Ishikawa (cell line): ENCODE measurements at regions not wholly inside any gene's neighbourhood (a gene's known extent, or its start where the extent isn't known, plus 50 kb on each side); places are given as distances from the start of the nearest gene placed in this dataset.

Experiments
- CEBPB ChIP-seq: IDR thresholded peaks from 2 replicates; pipeline ENCODE4 v1.6.1; 2012
- CREB1 ChIP-seq: IDR thresholded peaks from 2 replicates; pipeline ENCODE4 v1.6.1; 2012; ENCODE audit warnings: low read depth
- EP300 ChIP-seq: IDR thresholded peaks from 2 replicates; pipeline ENCODE4 v1.6.1; 2012; ENCODE audit warnings: borderline replicate concordance
- FOXM1 ChIP-seq: IDR thresholded peaks from 2 replicates; pipeline ENCODE4 v1.6.1; 2012; ENCODE audit warnings: low read depth, borderline replicate concordance
- NFIC ChIP-seq: IDR thresholded peaks from 2 replicates; pipeline ENCODE4 v1.6.1; 2012
- TAF1 ChIP-seq: IDR thresholded peaks from 2 replicates; pipeline ENCODE4 v1.6.1; 2012; ENCODE audit warnings: low read depth, mild to moderate bottlenecking
- TEAD4 ChIP-seq: IDR thresholded peaks from 2 replicates; pipeline ENCODE4 v1.6.1; 2012
- YY1 ChIP-seq: IDR thresholded peaks from 2 replicates; pipeline ENCODE4 v1.6.1; 2012; ENCODE audit warnings: low read depth
- ZBTB7A ChIP-seq: IDR thresholded peaks from 2 replicates; pipeline ENCODE4 v1.6.1; 2012; ENCODE audit warnings: low read depth
- TF ChIP-seq, protein P1 (sequence below): IDR thresholded peaks from 2 replicates; pipeline ENCODE4 v1.6.1; 2012; ENCODE audit warnings: low read depth, mild to moderate bottlenecking
- TF ChIP-seq, protein P2 (sequence below): IDR thresholded peaks from 2 replicates; pipeline ENCODE4 v1.6.1; 2012
- TF ChIP-seq, protein P3 (sequence below): IDR thresholded peaks from 2 replicates; pipeline ENCODE4 v1.6.1; 2012

- TF ChIP-seq ZBTB7A (no peak), TAF1 (no peak), YY1 (no peak), TEAD4 (no peak), EP300 (no peak), CEBPB (no peak), FOXM1 (no peak), CREB1 (no peak), NFIC (no peak)
- TF ChIP-seq, protein P1, sequence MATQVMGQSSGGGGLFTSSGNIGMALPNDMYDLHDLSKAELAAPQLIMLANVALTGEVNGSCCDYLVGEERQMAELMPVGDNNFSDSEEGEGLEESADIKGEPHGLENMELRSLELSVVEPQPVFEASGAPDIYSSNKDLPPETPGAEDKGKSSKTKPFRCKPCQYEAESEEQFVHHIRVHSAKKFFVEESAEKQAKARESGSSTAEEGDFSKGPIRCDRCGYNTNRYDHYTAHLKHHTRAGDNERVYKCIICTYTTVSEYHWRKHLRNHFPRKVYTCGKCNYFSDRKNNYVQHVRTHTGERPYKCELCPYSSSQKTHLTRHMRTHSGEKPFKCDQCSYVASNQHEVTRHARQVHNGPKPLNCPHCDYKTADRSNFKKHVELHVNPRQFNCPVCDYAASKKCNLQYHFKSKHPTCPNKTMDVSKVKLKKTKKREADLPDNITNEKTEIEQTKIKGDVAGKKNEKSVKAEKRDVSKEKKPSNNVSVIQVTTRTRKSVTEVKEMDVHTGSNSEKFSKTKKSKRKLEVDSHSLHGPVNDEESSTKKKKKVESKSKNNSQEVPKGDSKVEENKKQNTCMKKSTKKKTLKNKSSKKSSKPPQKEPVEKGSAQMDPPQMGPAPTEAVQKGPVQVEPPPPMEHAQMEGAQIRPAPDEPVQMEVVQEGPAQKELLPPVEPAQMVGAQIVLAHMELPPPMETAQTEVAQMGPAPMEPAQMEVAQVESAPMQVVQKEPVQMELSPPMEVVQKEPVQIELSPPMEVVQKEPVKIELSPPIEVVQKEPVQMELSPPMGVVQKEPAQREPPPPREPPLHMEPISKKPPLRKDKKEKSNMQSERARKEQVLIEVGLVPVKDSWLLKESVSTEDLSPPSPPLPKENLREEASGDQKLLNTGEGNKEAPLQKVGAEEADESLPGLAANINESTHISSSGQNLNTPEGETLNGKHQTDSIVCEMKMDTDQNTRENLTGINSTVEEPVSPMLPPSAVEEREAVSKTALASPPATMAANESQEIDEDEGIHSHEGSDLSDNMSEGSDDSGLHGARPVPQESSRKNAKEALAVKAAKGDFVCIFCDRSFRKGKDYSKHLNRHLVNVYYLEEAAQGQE, result no peak
- TF ChIP-seq, protein P2, sequence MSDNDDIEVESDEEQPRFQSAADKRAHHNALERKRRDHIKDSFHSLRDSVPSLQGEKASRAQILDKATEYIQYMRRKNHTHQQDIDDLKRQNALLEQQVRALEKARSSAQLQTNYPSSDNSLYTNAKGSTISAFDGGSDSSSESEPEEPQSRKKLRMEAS, result no peak
- TF ChIP-seq, protein P3, sequence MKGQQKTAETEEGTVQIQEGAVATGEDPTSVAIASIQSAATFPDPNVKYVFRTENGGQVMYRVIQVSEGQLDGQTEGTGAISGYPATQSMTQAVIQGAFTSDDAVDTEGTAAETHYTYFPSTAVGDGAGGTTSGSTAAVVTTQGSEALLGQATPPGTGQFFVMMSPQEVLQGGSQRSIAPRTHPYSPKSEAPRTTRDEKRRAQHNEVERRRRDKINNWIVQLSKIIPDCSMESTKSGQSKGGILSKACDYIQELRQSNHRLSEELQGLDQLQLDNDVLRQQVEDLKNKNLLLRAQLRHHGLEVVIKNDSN, result no peak
These were observed 51.2 kb upstream of the PGRMC2 start for GRCh38 chr4:128338634-128339355.
